Lower leg skin (tissue), 3 donors: ENCODE measurements at regions not wholly inside any gene's neighbourhood (a gene's known extent, or its start where the extent isn't known, plus 50 kb on each side); places are given as distances from the start of the nearest gene placed in this dataset.

Experiments used
- CTCF ChIP-seq, 3 donors: fragments of 450-650 bp; IDR thresholded peaks; one replicate each; pipeline ENCODE4 v1.5.1; 2016; ENCODE audit warnings: antibody characterized with exemption in 3 of 3, mild to moderate bottlenecking in 3 of 3, moderate library complexity in 2 of 3
- POLR2A ChIP-seq, 2 donors: fragments of 450-650 bp; IDR thresholded peaks; one replicate each; pipeline ENCODE4 v1.6.1; 2016 to 2017; ENCODE audit warnings: antibody characterized with exemption in 2 of 2, mild to moderate bottlenecking in 1 of 2, moderate library complexity in 1 of 2

- TF ChIP-seq CTCF (IDR thresholded peaks at IDR 0.05) (no peak), POLR2A (IDR thresholded peaks at IDR 0.05) (no peak)
Observed at GRCh38 chr1:143651350-143651992, 320.3 kb downstream of the FAM72C start.
